Cardiac fibroblast (primary cell): ENCODE measurements at regions not wholly inside any gene's neighbourhood (a gene's known extent, or its start where the extent isn't known, plus 50 kb on each side); places are given as distances from the start of the nearest gene placed in this dataset.

ENCODE experiments used
- DNase-seq, 2 donors: peaks; one replicate each; pipeline versions ENCODE4 v3.0.0 to v3.0.0-alpha.2; 2010; ENCODE audit warnings: low read depth in 2 of 2
- H3K4me3 ChIP-seq, 2 donors: replicated peaks in 1 of 2; 1 replicate in 1 of 2; 2 replicates in 1 of 2; pipeline ENCODE4 v1.5.1; 2011; ENCODE audit warnings: low read depth in 2 of 2, low read length in 2 of 2, mild to moderate bottlenecking in 2 of 2, moderate library complexity in 1 of 2
- TF ChIP-seq, protein P1 (sequence below): IDR thresholded peaks from one replicate; pipeline ENCODE4 v1.5.1; 2011; ENCODE audit warnings: low read depth, mild to moderate bottlenecking, low read length, inconsistent platforms

- DNase-seq, result no peak
- TF ChIP-seq, protein P1, sequence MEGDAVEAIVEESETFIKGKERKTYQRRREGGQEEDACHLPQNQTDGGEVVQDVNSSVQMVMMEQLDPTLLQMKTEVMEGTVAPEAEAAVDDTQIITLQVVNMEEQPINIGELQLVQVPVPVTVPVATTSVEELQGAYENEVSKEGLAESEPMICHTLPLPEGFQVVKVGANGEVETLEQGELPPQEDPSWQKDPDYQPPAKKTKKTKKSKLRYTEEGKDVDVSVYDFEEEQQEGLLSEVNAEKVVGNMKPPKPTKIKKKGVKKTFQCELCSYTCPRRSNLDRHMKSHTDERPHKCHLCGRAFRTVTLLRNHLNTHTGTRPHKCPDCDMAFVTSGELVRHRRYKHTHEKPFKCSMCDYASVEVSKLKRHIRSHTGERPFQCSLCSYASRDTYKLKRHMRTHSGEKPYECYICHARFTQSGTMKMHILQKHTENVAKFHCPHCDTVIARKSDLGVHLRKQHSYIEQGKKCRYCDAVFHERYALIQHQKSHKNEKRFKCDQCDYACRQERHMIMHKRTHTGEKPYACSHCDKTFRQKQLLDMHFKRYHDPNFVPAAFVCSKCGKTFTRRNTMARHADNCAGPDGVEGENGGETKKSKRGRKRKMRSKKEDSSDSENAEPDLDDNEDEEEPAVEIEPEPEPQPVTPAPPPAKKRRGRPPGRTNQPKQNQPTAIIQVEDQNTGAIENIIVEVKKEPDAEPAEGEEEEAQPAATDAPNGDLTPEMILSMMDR, result no peak
Observed at GRCh38 chr6:155964544-155964943, 508.9 kb upstream of the NOX3 start.

GRCh38 chr6:155962276-155962675, 506.6 kb upstream of the NOX3 start:
- H3K4me3 ChIP-seq, result no peak overlapping the region
- TF ChIP-seq, protein P1, result no peak
- DNase-seq, result no peak

More at GRCh38 chr6:155964544-155964943, 508.9 kb upstream of the NOX3 start:
- H3K4me3 ChIP-seq, result no peak overlapping the region

DNA sequence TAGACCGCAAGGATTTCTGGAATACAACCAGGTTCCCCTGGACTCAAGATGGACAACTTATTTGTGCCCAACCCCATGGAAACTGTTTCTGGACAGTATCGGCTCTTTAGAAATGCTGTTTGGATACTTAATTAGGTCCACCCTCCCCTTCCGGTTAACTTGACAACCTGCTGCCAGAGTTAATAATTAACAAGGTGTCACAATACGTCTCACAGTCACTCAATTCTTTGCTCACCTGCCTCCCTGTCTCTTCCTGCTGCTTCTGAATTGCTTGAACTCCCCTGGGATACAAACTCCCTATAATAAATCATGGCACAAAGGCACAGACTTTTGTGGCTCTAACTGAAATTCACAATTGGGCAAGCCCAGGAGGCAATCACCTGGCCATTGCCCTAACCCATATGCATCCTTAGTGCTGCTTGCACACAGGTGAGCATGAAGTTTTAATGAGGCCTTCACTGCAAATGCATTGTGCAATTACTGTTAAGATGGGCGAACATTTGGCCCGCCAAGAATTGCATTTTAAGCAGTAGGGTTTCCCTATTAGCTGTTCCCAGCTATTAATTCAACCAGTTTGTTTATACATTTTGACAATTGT, 504.4 kb upstream of the NOX3 start:
- DNase-seq, result no peak
- no peak overlapping the region for H3K4me3 ChIP-seq
- TF ChIP-seq, protein P1, result no peak

DNA sequence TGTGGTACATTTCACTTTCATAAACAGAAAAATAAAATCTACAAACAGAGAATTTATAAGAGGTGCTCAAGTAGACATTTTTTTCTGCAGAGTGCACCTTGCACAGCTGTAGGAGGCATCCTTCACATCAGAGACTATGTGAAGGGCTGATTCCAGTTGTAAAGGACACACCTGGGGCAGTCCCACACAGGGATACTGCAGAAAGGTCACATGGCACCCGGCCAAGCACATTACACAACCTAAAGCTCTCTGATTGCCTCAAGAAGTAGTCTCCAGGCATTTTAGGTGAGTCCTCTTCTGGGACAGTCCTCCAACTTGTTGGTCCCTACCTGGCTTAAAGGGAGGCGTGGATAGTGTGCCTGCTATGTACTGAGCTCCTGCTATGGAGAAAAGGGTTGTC, 502.9 kb upstream of the NOX3 start:
- no peak for DNase-seq
- TF ChIP-seq, protein P1, result no peak
- H3K4me3 ChIP-seq, result no peak overlapping the region

GRCh38 chr6:155955038-155955437, 499.4 kb upstream of the NOX3 start:
- TF ChIP-seq, protein P1, result no peak
- DNase-seq, result no peak

GRCh38 chr6:155954149-155954548, 498.5 kb upstream of the NOX3 start:
- no peak overlapping the region for H3K4me3 ChIP-seq
- TF ChIP-seq, protein P1, result no peak
- DNase-seq, result no peak

More at GRCh38 chr6:155955038-155955437, 499.4 kb upstream of the NOX3 start:
- no peak overlapping the region for H3K4me3 ChIP-seq

- DNase-seq, result no peak
- TF ChIP-seq, protein P1, result no peak
- no peak overlapping the region for H3K4me3 ChIP-seq
Observed at GRCh38 chr6:155949256-155949655, 493.6 kb upstream of the NOX3 start.
